MM.1S (cell line): ENCODE measurements at regions not wholly inside any gene's neighbourhood (a gene's known extent, or its start where the extent isn't known, plus 50 kb on each side); places are given as distances from the start of the nearest gene placed in this dataset.
"Not testable (repeated sequence)": the region's sequence is repeated elsewhere in the genome, so short reads cannot be mapped to it uniquely, and the experiment has no call there.

Source experiments
- DNase-seq: peaks from one replicate; pipeline ENCODE4 v3.0.0-alpha.2; 2015
- H2AFZ ChIP-seq: fragments of 300-600 bp; sonication (generic); 2 replicates; pipeline ENCODE4 v1.6.0; 2016; ENCODE audit warnings: antibody characterized with exemption, low read length
- H3F3A ChIP-seq: fragments of 300-600 bp; sonication (generic); 2 replicates; pipeline ENCODE4 v1.6.1; 2016; ENCODE audit warnings: mild to moderate bottlenecking, antibody characterized with exemption, low read length, moderate library complexity, mixed read lengths; ENCODE audit not compliant: insufficient read depth
- H3K27ac ChIP-seq: fragments of 300-600 bp; sonication (generic); 2 replicates; pipeline ENCODE4 v1.5.1; 2016; ENCODE audit warnings: mild to moderate bottlenecking, low read length
- H3K27me3 ChIP-seq: fragments of 300-600 bp; sonication (generic); replicated peaks from 2 replicates; pipeline ENCODE4 v1.6.0; 2016; ENCODE audit warnings: low read length; ENCODE audit not compliant: insufficient read depth
- H3K36me3 ChIP-seq: fragments of 300-600 bp; sonication (generic); replicated peaks from 2 replicates; pipeline ENCODE4 v1.6.1; 2016; ENCODE audit warnings: mild to moderate bottlenecking, low read length, mixed read lengths; ENCODE audit not compliant: insufficient read depth
- H3K4me1 ChIP-seq: fragments of 300-600 bp; sonication (generic); 2 replicates; pipeline ENCODE4 v1.6.1; 2016; ENCODE audit warnings: low read length, mixed read lengths
- H3K4me2 ChIP-seq: fragments of 300-600 bp; sonication (generic); 2 replicates; pipeline ENCODE4 v1.6.0; 2016; ENCODE audit warnings: low read depth, low read length
- H3K4me3 ChIP-seq: fragments of 300-600 bp; sonication (generic); 2 replicates; pipeline ENCODE4 v1.5.1; 2016; ENCODE audit warnings: low read length, mixed read lengths
- H3K79me2 ChIP-seq: fragments of 300-600 bp; sonication (generic); 2 replicates; pipeline ENCODE4 v1.6.1; 2016; ENCODE audit warnings: mixed run types, low read length, mixed read lengths
- H3K9ac ChIP-seq: fragments of 300-600 bp; sonication (generic); 2 replicates; pipeline ENCODE4 v1.6.1; 2016; ENCODE audit warnings: low read length, mixed read lengths
- H3K9me2 ChIP-seq: fragments of 300-600 bp; sonication (generic); replicated peaks from 2 replicates; pipeline ENCODE4 v1.6.1; 2016; ENCODE audit warnings: mild to moderate bottlenecking, low read length, mixed read lengths; ENCODE audit not compliant: insufficient read depth
- H3K9me3 ChIP-seq: fragments of 300-600 bp; sonication (generic); replicated peaks from 2 replicates; pipeline ENCODE4 v1.6.1; 2016; ENCODE audit warnings: mild to moderate bottlenecking, low read length, mixed read lengths; ENCODE audit not compliant: insufficient read depth
- H4K20me1 ChIP-seq: fragments of 300-600 bp; sonication (generic); 2 replicates; pipeline ENCODE4 v1.6.1; 2016; ENCODE audit warnings: mild to moderate bottlenecking, low read length, moderate library complexity, mixed read lengths; ENCODE audit not compliant: insufficient read depth
- EZH2 ChIP-seq: fragments of 300-600 bp; sonication (generic); optimal IDR thresholded peaks from 2 replicates; pipeline ENCODE3; 2017; ENCODE audit warnings: low read depth, mild to moderate bottlenecking, antibody characterized with exemption, low read length, mixed read lengths
- EZH2phosphoT487 ChIP-seq: fragments of 300-600 bp; sonication (generic); IDR thresholded peaks from 2 replicates; pipeline ENCODE4 v1.6.1; 2018; ENCODE audit warnings: antibody characterized with exemption, low read length
- TF ChIP-seq, protein P1 (sequence below): fragments of 300-600 bp; sonication (generic); IDR thresholded peaks from 2 replicates; pipeline ENCODE4 v1.5.1; 2016; ENCODE audit warnings: antibody characterized with exemption, low read length, mixed read lengths

DNA sequence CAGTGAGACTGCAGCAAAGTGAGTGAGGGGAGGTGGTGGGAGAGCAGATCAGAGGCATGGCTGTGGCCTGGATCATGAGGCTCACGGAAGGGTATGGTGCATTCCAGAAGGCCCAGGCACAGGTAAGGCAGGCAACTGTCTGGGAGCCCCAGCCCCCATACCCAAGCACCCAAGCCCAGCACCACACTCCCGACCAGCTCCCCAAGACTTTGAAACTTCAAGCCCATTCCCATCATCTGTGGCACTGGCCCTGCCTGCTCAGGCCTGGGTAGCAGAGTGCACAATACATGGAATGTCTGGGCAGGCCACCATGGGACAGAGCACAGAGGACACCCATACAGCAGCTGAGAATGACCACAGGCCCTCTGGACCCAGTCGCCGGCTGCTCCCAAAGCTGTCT is 202.6 kb upstream of the ARL4C start:
- Histone ChIP-seq H3K9me2 (no peaks in the 10 kb centered on the region), H3K4me1 (no peaks in the 10 kb centered on the region), H3K4me3 (no peak overlapping the region), H3K4me2 (no peak overlapping the region), H3K9ac (no peak overlapping the region), H3K36me3 (no peaks in the 10 kb centered on the region), H3K27ac (no peak overlapping the region), H3K9me3 (no peaks in the 10 kb centered on the region), H4K20me1 (no peaks in the 10 kb centered on the region), H3K79me2 (no peaks in the 10 kb centered on the region), H3K27me3 (no peaks in the 10 kb centered on the region), H2AFZ (no peak overlapping the region), H3F3A (no peaks in the 10 kb centered on the region)
- DNase-seq: no peak
- TF ChIP-seq, protein P1, sequence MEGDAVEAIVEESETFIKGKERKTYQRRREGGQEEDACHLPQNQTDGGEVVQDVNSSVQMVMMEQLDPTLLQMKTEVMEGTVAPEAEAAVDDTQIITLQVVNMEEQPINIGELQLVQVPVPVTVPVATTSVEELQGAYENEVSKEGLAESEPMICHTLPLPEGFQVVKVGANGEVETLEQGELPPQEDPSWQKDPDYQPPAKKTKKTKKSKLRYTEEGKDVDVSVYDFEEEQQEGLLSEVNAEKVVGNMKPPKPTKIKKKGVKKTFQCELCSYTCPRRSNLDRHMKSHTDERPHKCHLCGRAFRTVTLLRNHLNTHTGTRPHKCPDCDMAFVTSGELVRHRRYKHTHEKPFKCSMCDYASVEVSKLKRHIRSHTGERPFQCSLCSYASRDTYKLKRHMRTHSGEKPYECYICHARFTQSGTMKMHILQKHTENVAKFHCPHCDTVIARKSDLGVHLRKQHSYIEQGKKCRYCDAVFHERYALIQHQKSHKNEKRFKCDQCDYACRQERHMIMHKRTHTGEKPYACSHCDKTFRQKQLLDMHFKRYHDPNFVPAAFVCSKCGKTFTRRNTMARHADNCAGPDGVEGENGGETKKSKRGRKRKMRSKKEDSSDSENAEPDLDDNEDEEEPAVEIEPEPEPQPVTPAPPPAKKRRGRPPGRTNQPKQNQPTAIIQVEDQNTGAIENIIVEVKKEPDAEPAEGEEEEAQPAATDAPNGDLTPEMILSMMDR: no peak
- TF ChIP-seq EZH2 (no peak), EZH2phosphoT487 (no peak)

DNA sequence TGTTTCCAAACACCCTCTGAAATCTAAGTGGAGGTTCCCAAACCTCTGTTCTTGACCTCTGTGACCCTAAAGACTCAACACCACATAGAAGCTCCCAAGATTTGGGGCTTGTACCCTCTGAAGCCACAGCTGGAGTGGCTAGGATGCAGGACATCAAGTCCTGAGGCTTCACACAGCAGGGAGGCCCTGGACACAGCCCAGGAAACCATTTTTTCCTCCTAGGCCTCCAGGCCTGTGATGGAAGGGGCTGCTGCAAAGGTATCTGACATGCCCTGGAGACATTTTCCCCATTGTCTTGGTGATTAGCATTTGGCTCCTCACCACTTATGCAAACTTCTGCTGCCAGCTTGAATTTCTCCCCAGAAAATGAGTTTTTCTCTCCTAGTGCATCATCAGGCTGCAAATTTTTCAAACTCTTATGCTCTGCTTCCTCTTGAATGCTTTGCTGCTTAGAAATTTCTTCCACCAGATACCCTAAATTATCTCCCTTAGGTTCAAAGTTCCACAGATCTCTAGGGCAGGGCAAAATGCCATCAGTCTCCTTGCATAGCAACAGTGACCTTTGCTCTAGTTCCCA is 200.5 kb upstream of the ARL4C start:
- H3F3A ChIP-seq, H3K4me2 ChIP-seq, H3K27ac ChIP-seq, H3K9ac ChIP-seq, H3K4me3 ChIP-seq, DNase-seq, H3K9me2 ChIP-seq, H3K9me3 ChIP-seq, H4K20me1 ChIP-seq, H3K79me2 ChIP-seq, H3K27me3 ChIP-seq, H3K36me3 ChIP-seq, H3K4me1 ChIP-seq, H2AFZ ChIP-seq: not testable (repeated sequence)

DNA sequence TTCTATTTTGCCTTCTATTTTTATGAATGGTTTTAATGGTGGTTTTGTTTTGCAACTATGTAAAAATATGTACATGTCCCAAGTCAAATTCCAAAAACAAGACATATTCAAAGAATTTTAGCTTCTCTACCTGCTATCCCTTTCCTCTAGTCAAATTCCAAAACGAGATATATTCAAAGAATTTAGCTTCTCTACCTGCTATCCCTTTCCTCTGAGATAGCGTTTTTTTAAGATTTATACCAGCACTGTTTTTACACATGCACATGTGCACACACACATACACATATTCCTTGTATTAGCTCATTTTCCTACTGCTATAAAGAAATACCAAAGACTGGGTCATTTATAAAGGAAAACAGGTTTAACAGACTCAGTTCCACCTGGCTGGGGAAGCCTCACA is 199.1 kb upstream of the ARL4C start:
- no peaks in the 10 kb centered on the region for H3K79me2 ChIP-seq
- no peaks in the 10 kb centered on the region for H3F3A ChIP-seq
- no peaks in the 10 kb centered on the region for H3K27me3 ChIP-seq
- H3K4me3 ChIP-seq: no peak overlapping the region
- no peak overlapping the region for H2AFZ ChIP-seq
- H3K4me1 ChIP-seq: no peaks in the 10 kb centered on the region
- no peaks in the 10 kb centered on the region for H3K9me3 ChIP-seq
- no peak overlapping the region for H3K9ac ChIP-seq
- H3K27ac ChIP-seq: no peak overlapping the region
- H4K20me1 ChIP-seq: no peaks in the 10 kb centered on the region
- H3K9me2 ChIP-seq: no peaks in the 10 kb centered on the region
- DNase-seq: no peak
- TF ChIP-seq EZH2: no peak
- TF ChIP-seq EZH2phosphoT487: no peak
- TF ChIP-seq, protein P1: no peak
- no peaks in the 10 kb centered on the region for H3K36me3 ChIP-seq
- H3K4me2 ChIP-seq: no peak overlapping the region

DNA sequence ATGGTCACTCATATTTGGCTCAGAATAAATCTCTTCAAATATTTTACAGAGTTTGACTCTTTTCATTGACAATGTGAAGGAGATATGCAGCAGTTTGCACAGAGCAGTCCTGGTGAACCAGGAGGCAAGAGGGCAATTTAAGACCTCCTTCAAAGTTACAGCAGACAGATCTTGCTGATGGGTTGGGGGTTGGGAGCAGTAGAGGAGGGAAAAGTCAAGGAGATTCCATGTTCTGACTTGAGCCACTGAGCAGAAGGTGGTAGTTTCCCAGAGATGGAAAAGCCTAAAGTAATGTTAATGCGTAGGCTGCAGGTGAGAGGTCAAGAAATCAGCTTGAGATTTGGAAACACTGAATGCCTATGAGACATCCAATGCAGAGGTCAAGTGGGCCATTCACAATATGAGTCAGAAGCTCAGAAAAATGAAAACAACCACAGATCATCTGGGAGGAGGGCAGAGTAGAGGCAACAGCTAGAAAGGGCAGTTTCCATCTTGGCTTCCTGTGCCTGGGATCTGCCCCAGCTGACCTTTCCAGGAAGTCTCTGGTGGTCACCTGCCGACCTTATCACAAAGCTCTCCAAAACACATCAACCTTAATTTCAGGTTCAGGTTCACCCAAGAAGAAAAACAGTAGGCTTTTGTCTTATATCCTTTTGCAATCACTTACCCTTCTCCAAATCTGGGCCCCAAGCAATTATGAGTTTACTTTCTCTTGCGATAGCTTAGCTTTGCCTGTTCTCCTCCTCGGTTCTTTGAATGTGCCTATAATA is 197.5 kb upstream of the ARL4C start:
- Histone ChIP-seq H2AFZ (no peak overlapping the region), H3K27me3 (no peaks in the 10 kb centered on the region), H3F3A (no peaks in the 10 kb centered on the region), H3K4me3 (no peak overlapping the region), H3K4me1 (no peaks in the 10 kb centered on the region), H3K27ac (no peak overlapping the region), H3K9me2 (no peaks in the 10 kb centered on the region), H4K20me1 (no peaks in the 10 kb centered on the region), H3K9me3 (no peaks in the 10 kb centered on the region), H3K9ac (no peak overlapping the region), H3K79me2 (no peaks in the 10 kb centered on the region), H3K4me2 (no peak overlapping the region), H3K36me3 (no peaks in the 10 kb centered on the region)
- TF ChIP-seq EZH2 (no peak), EZH2phosphoT487 (no peak)
- TF ChIP-seq, protein P1: no peak
- no peak for DNase-seq

DNA sequence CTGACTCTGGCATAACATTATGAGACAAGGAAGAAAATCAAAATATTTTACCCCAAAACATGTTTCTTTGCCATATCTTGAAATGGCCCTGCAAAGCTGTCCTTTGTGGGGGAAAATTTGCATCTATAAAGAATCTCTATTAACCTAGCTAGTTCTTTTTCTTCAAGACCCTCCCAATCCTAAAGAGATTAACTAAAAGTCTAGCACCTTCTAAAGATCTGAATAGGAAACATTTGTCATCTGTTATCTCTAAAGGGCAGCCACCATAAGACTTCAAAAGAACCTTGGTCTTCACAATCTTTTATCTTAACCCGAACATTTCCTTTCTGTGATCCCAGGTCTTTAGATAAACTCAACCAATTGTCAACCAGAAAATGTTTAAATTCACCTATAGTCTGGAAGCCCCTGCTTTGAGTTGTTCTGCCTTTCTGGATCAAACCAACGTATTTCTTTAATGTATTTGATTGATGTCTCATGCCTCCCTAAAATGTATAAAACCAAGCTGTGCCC is 196.9 kb upstream of the ARL4C start:
- H3K36me3 ChIP-seq, H3F3A ChIP-seq, H3K4me3 ChIP-seq, H3K27ac ChIP-seq, H3K9me3 ChIP-seq, H2AFZ ChIP-seq, H3K79me2 ChIP-seq, H3K9me2 ChIP-seq, H3K27me3 ChIP-seq, H3K4me2 ChIP-seq, H3K4me1 ChIP-seq, H4K20me1 ChIP-seq, H3K9ac ChIP-seq, DNase-seq: not testable (repeated sequence)
